Tibial nerve (tissue), 4 donors: ENCODE measurements at regions not wholly inside any gene's neighbourhood (a gene's known extent, or its start where the extent isn't known, plus 50 kb on each side); places are given as distances from the start of the nearest gene placed in this dataset.

Source experiments
- EP300 ChIP-seq, 2 donors: sonication (generic); formaldehyde crosslinking; IDR thresholded peaks; one replicate each; pipeline ENCODE4 v1.6.1; 2017; ENCODE audit warnings: antibody characterized with exemption in 2 of 2, mild to moderate bottlenecking in 1 of 2
- TF ChIP-seq, protein P1 (sequence below), 5 experiments: fragments of 200-600 bp in 3 of 5; fragments of 450-650 bp in 2 of 5; sonication (generic) in 3 of 5; IDR thresholded peaks; one replicate each; pipeline ENCODE4 v1.5.1; 2016 to 2019; ENCODE audit warnings: antibody characterized with exemption in 5 of 5, mild to moderate bottlenecking in 3 of 5, moderate library complexity in 2 of 5

DNA sequence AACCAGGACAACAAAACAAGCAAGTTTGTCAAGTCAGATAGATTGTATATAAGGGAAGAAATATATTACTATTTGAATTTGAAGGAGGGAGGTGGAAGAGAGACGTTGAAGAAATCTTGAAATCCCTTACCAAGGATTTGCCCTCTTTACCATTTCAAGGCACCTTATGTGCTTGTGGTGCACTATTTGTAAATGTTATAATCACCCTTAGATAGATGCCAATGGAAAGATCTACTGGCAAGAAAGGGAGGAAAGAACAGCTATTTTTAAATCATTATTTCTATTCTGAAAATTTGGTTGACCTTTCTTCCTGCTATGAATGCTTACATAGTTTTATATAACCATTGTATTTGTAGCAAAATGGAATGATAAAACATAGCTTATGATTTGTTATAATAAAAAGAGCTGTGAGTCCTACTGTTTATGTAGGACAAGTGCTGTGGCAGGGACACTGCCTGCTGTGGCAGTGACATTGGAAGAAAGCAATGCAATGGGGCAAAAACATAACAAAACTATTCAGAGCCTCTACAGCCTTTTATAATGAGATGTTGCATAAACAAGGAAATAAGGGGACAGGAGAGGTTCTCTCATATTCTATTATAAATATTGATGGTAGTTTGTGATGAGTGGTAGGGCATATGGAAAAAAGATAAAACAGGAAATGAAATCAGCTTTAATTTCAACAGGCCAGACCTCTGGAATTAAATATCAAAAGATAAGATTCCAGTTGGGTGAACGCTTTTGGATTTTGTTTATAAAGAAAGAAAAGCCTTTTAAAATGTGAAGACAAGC is 1145.2 kb upstream of the GJE1 start:
- TF ChIP-seq, protein P1, sequence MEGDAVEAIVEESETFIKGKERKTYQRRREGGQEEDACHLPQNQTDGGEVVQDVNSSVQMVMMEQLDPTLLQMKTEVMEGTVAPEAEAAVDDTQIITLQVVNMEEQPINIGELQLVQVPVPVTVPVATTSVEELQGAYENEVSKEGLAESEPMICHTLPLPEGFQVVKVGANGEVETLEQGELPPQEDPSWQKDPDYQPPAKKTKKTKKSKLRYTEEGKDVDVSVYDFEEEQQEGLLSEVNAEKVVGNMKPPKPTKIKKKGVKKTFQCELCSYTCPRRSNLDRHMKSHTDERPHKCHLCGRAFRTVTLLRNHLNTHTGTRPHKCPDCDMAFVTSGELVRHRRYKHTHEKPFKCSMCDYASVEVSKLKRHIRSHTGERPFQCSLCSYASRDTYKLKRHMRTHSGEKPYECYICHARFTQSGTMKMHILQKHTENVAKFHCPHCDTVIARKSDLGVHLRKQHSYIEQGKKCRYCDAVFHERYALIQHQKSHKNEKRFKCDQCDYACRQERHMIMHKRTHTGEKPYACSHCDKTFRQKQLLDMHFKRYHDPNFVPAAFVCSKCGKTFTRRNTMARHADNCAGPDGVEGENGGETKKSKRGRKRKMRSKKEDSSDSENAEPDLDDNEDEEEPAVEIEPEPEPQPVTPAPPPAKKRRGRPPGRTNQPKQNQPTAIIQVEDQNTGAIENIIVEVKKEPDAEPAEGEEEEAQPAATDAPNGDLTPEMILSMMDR (IDR thresholded peaks at IDR 0.05) = no peak
- no peak for TF ChIP-seq EP300 (IDR thresholded peaks at IDR 0.05)
